Body of pancreas (tissue), 4 donors: ENCODE measurements at regions not wholly inside any gene's neighbourhood (a gene's known extent, or its start where the extent isn't known, plus 50 kb on each side); places are given as distances from the start of the nearest gene placed in this dataset.

Source experiments
- CTCF ChIP-seq, 7 experiments: fragments of 450-650 bp in 4 of 7; fragments of 200-600 bp in 3 of 7; sonication (generic) in 3 of 7; IDR thresholded peaks; one replicate each; pipeline ENCODE4 v1.5.1; 2016 to 2019; ENCODE audit warnings: antibody characterized with exemption in 7 of 7
- POLR2A ChIP-seq, 3 donors: fragments of 450-650 bp; IDR thresholded peaks; one replicate each; pipeline ENCODE4 v1.6.1; 2016; ENCODE audit warnings: antibody characterized with exemption in 3 of 3, mild to moderate bottlenecking in 2 of 3

GRCh38 chr12:103139876-103140275, 182.4 kb downstream of the ASCL1 start:
- TF ChIP-seq CTCF (IDR thresholded peaks at IDR 0.05) (no peak), POLR2A (IDR thresholded peaks at IDR 0.05) (no peak)
